Natural killer cell treated with Interleukin-12 subunit alpha and Interleukin-12 subunit beta and Interleukin-15 and Interleukin-18, amount 100 ng/mL, for 72 hours (primary cell): ENCODE measurements at regions not wholly inside any gene's neighbourhood (a gene's known extent, or its start where the extent isn't known, plus 50 kb on each side); places are given as distances from the start of the nearest gene placed in this dataset.
"Not testable (repeated sequence)": the region's sequence is repeated elsewhere in the genome, so short reads cannot be mapped to it uniquely, and the experiment has no call there.

ENCODE experiments used
- ATAC-seq, 2 donors: fragments of 150-1000 bp; cut with Tn5 transposase in 1 of 2; sonication (Bioruptor Pico), chemical (Tn5 transposase) in 1 of 2; 2 replicates each; pipeline ENCODE4 v1.10.0; 2021
- DNase-seq: peaks from one replicate; pipeline ENCODE4 v3.0.0; 2022; ENCODE audit warnings: low spot score
- H3K27ac Mint-ChIP-seq, 2 donors: 1 replicate in 1 of 2; 2 replicates in 1 of 2; pipeline ENCODE4 v1.8.0; 2022; ENCODE audit warnings: mixed read lengths in 2 of 2, mild to moderate bottlenecking in 1 of 2, moderate library complexity in 1 of 2
- H3K27me3 Mint-ChIP-seq, 2 donors: 1 replicate in 1 of 2; 2 replicates in 1 of 2; pipeline ENCODE4 v1.8.0; 2022; ENCODE audit warnings: mixed read lengths in 2 of 2
- H3K36me3 Mint-ChIP-seq: one replicate; pipeline ENCODE4 v1.8.0; 2022; ENCODE audit warnings: mixed read lengths
- H3K4me1 Mint-ChIP-seq, 2 donors: 1 replicate in 1 of 2; 2 replicates in 1 of 2; pipeline ENCODE4 v1.8.0; 2022; ENCODE audit warnings: low read depth in 2 of 2, mixed read lengths in 2 of 2, mild to moderate bottlenecking in 1 of 2
- H3K4me3 Mint-ChIP-seq: one replicate; pipeline ENCODE4 v1.8.0; 2022; ENCODE audit warnings: mixed read lengths
- H3K9me3 Mint-ChIP-seq: 2 replicates; pipeline ENCODE4 v1.8.0; 2022; ENCODE audit warnings: mixed read lengths

DNA sequence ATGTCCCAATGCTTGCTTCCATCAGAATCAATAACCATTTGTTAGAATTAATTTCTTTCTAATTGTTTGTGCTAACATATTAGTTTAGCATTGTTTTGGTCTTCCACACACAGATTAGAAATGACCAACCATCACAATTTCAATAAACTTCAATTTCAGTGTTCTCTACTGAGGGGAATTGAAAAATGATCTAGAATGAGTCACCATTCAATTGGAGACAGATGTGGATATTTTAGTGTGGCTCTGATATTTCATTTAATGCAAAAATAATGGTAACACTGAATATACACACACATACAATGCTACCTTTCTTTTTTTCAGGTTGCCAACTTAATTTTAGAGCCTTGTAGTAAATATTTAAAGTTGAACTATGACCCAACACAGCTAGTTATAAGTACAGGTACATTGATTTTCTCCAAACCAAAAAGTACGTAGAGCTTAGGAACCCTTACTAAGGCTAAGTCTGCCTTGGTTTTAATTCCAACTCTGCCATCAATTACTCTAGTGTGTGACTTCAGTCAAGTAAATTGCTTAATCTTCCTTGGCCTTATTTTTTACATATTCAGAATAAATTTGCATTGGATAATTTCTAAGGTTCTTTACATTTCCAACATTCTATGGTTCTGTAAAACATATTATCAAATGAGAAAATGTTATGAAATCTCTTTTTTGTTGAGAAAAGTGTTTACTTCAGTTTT is 143.9 kb downstream of the DMRTA1 start:
- Mint-ChIP-seq H3K36me3 (peaks cover 4% of the 10 kb centered on the region), H3K9me3 (peaks cover 8% of the 10 kb centered on the region), H3K27ac (no peak overlapping the region), H3K4me1 (no peaks in the 10 kb centered on the region), H3K27me3 (no peaks in the 10 kb centered on the region), H3K4me3 (no peak overlapping the region)
- no peak for ATAC-seq
- DNase-seq: no peak

GRCh38 chr9:22595805-22596204 is 149.2 kb downstream of the DMRTA1 start:
- Mint-ChIP-seq H3K9me3 (peaks cover 3% of the 10 kb centered on the region), H3K4me3 (no peak overlapping the region), H3K4me1 (no peaks in the 10 kb centered on the region), H3K27ac (no peak overlapping the region), H3K27me3 (no peaks in the 10 kb centered on the region), H3K36me3 (no peaks in the 10 kb centered on the region)
- DNase-seq (no peak), ATAC-seq (no peak)

DNA sequence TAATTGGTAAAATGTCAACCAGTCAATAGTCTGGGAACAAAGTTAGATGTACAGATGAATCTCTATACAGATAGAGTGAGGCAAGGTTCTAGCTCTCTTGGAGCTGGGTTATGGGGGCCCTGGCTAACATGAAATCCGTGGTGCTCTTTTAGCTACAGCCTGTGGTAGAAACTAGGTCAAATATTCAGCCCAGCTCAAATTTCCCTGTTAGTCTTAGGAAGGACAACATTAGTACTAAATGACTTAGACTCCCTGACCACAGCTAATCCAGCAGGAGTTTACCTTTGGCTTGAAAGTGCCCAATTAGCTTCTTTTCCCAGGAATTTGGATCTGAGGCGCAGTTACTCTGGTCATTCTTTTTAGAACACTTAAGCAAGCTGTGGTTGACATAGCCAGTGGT is 170.5 kb downstream of the DMRTA1 start:
- H3K27ac Mint-ChIP-seq: no peak overlapping the region
- no peak overlapping the region for H3K4me3 Mint-ChIP-seq
- H3K4me1 Mint-ChIP-seq: no peaks in the 10 kb centered on the region
- peaks cover 5% of the 10 kb centered on the region for H3K36me3 Mint-ChIP-seq
- no peak for DNase-seq
- no peaks in the 10 kb centered on the region for H3K27me3 Mint-ChIP-seq
- H3K9me3 Mint-ChIP-seq: peaks cover 9% of the 10 kb centered on the region
- ATAC-seq: no peak

DNA sequence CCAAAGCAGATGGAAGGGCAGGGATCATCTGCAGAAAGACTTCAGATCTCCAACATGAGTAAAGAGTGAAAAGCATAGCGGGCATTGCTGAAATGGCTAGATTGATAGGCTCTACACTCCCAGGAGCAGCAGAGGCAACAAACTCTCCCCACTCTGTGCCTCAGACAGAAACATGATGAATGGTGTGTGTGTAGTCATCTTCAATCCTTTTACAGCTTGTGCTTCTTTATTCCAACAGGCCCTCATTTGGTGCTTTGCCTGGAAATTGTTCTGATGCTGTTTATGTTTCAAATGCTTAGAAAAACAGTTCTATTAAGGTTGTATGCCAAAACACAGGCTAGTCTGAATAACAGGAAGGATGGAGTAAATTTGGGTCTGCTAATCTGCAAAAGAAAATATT is 176.2 kb downstream of the DMRTA1 start:
- Mint-ChIP-seq H3K4me3 (no peak overlapping the region), H3K4me1 (no peaks in the 10 kb centered on the region), H3K9me3 (peaks cover 17% of the 10 kb centered on the region), H3K36me3 (no peaks in the 10 kb centered on the region), H3K27ac (no peak overlapping the region), H3K27me3 (no peaks in the 10 kb centered on the region)
- ATAC-seq (no peak), DNase-seq (no peak)

DNA sequence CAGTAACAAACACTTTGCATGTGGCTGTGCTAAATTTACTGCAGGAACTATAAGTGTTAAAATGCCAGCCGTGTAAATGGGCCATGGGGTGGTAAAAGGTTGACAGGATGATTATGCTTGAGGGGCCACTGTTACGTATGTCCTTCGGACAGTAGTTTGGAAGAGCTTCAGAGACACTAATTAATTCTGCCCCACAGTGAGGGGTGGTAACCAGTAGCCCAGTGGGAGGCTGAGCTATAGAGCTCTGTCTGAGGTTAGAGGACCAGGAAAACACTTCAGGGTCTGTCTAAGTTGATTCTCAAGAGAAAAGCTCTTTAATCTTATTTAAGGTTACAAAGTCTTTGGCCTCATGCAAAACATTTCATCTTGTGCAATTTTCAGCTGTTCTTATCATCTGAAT is 176.6 kb downstream of the DMRTA1 start:
- H3K27ac Mint-ChIP-seq: no peak overlapping the region
- no peaks in the 10 kb centered on the region for H3K4me1 Mint-ChIP-seq
- H3K9me3 Mint-ChIP-seq: peaks cover 17% of the 10 kb centered on the region
- no peaks in the 10 kb centered on the region for H3K36me3 Mint-ChIP-seq
- DNase-seq (no peak), ATAC-seq (no peak)
- no peak overlapping the region for H3K4me3 Mint-ChIP-seq
- no peaks in the 10 kb centered on the region for H3K27me3 Mint-ChIP-seq

GRCh38 chr9:22625540-22625939 is 178.9 kb downstream of the DMRTA1 start:
- no peak overlapping the region for H3K4me3 Mint-ChIP-seq
- no peaks in the 10 kb centered on the region for H3K27me3 Mint-ChIP-seq
- H3K4me1 Mint-ChIP-seq: no peaks in the 10 kb centered on the region
- no peak overlapping the region for H3K27ac Mint-ChIP-seq
- ATAC-seq (no peak), DNase-seq (no peak)
- no peaks in the 10 kb centered on the region for H3K36me3 Mint-ChIP-seq
- H3K9me3 Mint-ChIP-seq: peaks cover 21% of the 10 kb centered on the region

- no peak overlapping the region for H3K27ac Mint-ChIP-seq
- H3K27me3 Mint-ChIP-seq: no peaks in the 10 kb centered on the region
- ATAC-seq (no peak), DNase-seq (no peak)
- H3K9me3 Mint-ChIP-seq: no peaks in the 10 kb centered on the region
- H3K4me1 Mint-ChIP-seq: no peaks in the 10 kb centered on the region
- H3K4me3 Mint-ChIP-seq: no peak overlapping the region
- no peaks in the 10 kb centered on the region for H3K36me3 Mint-ChIP-seq
These were observed 196.9 kb downstream of the DMRTA1 start for GRCh38 chr9:22643541-22643940.

- Mint-ChIP-seq H3K27me3 (no peaks in the 10 kb centered on the region), H3K4me3 (no peak overlapping the region), H3K27ac (no peak overlapping the region), H3K9me3 (peaks cover 4% of the 10 kb centered on the region), H3K4me1 (no peaks in the 10 kb centered on the region), H3K36me3 (no peaks in the 10 kb centered on the region)
- DNase-seq (no peak), ATAC-seq (no peak)
These were observed 199.3 kb downstream of the DMRTA1 start for GRCh38 chr9:22645893-22646292.

DNA sequence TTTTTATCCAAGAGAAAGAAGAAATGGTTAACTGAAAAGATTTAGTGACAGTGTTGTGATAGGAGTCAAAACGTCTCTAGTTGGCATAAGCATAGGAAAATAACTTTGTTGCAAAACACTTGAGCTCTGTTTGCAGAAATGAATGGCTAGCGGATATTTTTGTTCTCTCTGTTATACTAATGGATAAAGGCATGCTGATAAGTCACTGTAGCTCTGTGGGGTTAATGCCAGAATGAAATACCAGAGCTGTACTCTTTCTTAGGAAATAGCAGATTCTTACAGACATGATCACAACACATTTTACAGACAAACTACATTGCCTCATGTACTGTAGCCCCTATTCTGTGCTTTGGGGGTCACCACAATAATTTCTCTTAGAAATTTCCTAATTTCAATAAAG is 202.8 kb downstream of the DMRTA1 start:
- no peak overlapping the region for H3K4me3 Mint-ChIP-seq
- no peak overlapping the region for H3K27ac Mint-ChIP-seq
- no peaks in the 10 kb centered on the region for H3K36me3 Mint-ChIP-seq
- no peak for ATAC-seq
- DNase-seq: no peak
- peaks cover 12% of the 10 kb centered on the region for H3K9me3 Mint-ChIP-seq
- no peaks in the 10 kb centered on the region for H3K27me3 Mint-ChIP-seq
- H3K4me1 Mint-ChIP-seq: no peaks in the 10 kb centered on the region

GRCh38 chr9:22650145-22650544 is 203.5 kb downstream of the DMRTA1 start:
- Mint-ChIP-seq H3K27me3 (no peaks in the 10 kb centered on the region), H3K9me3 (peaks cover 13% of the 10 kb centered on the region), H3K4me1 (no peaks in the 10 kb centered on the region), H3K4me3 (no peak overlapping the region), H3K36me3 (no peaks in the 10 kb centered on the region), H3K27ac (no peak overlapping the region)
- ATAC-seq (no peak), DNase-seq (no peak)

DNA sequence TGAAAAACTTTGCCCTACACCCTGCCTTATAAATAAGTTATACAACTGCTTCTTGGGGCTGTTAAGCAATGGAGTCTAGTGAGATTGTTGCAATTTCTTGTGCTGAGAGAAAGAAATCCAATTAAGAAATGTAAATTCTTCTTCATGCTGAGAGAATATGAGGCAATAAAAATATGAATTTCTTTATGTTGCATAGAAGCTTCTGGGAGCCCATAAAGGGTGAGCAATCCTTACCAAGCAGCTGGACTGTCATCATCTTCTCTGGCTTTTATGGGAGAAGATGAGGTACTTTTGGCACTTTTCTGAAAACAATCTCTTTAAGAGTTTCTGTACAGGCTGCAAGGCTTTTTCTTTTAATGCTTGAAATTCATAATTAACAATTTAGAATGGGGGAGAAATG is 204.3 kb downstream of the DMRTA1 start:
- Mint-ChIP-seq H3K27me3 (no peaks in the 10 kb centered on the region), H3K36me3 (no peaks in the 10 kb centered on the region), H3K27ac (no peak overlapping the region), H3K9me3 (peaks cover 13% of the 10 kb centered on the region), H3K4me1 (no peaks in the 10 kb centered on the region), H3K4me3 (no peak overlapping the region)
- no peak for ATAC-seq
- no peak for DNase-seq

GRCh38 chr9:22654833-22655232 is 208.2 kb downstream of the DMRTA1 start:
- ATAC-seq (no peak), DNase-seq (no peak)
- H3K4me3 Mint-ChIP-seq: no peak overlapping the region
- peaks cover 10% of the 10 kb centered on the region for H3K9me3 Mint-ChIP-seq
- H3K27me3 Mint-ChIP-seq: no peaks in the 10 kb centered on the region
- H3K4me1 Mint-ChIP-seq: no peaks in the 10 kb centered on the region
- H3K36me3 Mint-ChIP-seq: no peaks in the 10 kb centered on the region
- H3K27ac Mint-ChIP-seq: no peak overlapping the region

DNA sequence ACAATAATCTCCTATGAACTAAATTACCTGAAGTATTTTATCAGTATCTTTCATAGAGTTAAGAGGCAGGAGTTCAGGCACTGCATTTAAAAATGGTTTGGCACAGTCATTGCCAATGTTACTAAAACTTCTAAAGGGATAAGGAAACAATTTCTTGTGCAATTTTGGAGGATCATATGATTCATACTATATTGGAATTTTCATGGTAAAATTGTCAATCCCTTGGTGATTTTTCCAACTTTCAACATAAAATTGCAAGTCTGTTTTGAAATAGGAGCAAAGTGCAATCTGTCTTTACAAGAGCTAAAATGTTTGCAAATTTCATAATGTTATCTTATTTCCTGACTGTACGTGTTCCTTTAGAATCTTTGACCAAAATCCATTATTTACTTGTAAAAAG is 211.1 kb downstream of the DMRTA1 start:
- H3K9me3 Mint-ChIP-seq: peaks cover 8% of the 10 kb centered on the region
- no peak overlapping the region for H3K4me3 Mint-ChIP-seq
- no peak for ATAC-seq
- H3K36me3 Mint-ChIP-seq: no peaks in the 10 kb centered on the region
- H3K27ac Mint-ChIP-seq: no peak overlapping the region
- no peaks in the 10 kb centered on the region for H3K27me3 Mint-ChIP-seq
- DNase-seq: no peak
- H3K4me1 Mint-ChIP-seq: no peaks in the 10 kb centered on the region

DNA sequence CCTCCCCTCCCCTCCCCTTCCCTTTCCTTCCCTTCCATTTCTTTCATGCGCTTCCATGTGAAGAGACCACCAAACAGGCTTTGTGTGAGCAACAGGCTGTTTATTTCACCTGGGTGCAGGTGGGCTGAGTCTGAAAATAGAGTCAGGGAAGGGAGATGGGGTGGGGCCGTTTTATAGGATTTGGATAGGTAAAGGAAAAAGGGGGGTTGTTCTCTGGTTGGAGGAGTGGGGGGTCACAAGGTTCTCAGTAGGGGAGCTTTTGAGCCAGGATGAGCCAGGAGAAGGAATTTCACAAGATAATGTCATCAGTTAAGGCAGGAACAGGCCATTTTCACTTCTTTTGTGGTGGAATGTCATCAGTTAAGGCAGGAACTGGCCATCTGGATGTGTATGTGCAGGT is 211.9 kb downstream of the DMRTA1 start:
- H3K4me1 Mint-ChIP-seq, H3K9me3 Mint-ChIP-seq, ATAC-seq, DNase-seq, H3K36me3 Mint-ChIP-seq, H3K27me3 Mint-ChIP-seq, H3K4me3 Mint-ChIP-seq, H3K27ac Mint-ChIP-seq: not testable (repeated sequence)

- H3K27ac Mint-ChIP-seq: no peak overlapping the region
- peaks cover 17% of the 10 kb centered on the region for H3K9me3 Mint-ChIP-seq
- DNase-seq (no peak), ATAC-seq (no peak)
- H3K4me1 Mint-ChIP-seq: no peaks in the 10 kb centered on the region
- no peak overlapping the region for H3K4me3 Mint-ChIP-seq
- H3K36me3 Mint-ChIP-seq: no peaks in the 10 kb centered on the region
- H3K27me3 Mint-ChIP-seq: no peaks in the 10 kb centered on the region
These were observed 235.9 kb downstream of the DMRTA1 start for GRCh38 chr9:22682536-22682935.
